ENCODE measurements at regions not wholly inside any gene's neighbourhood (a gene's known extent, or its start where the extent isn't known, plus 50 kb on each side); places are given as distances from the start of the nearest gene placed in this dataset.

- TF ChIP-seq, protein P1, sequence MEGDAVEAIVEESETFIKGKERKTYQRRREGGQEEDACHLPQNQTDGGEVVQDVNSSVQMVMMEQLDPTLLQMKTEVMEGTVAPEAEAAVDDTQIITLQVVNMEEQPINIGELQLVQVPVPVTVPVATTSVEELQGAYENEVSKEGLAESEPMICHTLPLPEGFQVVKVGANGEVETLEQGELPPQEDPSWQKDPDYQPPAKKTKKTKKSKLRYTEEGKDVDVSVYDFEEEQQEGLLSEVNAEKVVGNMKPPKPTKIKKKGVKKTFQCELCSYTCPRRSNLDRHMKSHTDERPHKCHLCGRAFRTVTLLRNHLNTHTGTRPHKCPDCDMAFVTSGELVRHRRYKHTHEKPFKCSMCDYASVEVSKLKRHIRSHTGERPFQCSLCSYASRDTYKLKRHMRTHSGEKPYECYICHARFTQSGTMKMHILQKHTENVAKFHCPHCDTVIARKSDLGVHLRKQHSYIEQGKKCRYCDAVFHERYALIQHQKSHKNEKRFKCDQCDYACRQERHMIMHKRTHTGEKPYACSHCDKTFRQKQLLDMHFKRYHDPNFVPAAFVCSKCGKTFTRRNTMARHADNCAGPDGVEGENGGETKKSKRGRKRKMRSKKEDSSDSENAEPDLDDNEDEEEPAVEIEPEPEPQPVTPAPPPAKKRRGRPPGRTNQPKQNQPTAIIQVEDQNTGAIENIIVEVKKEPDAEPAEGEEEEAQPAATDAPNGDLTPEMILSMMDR (IDR thresholded peaks at IDR 0.05) = no peak
- no peak for TF ChIP-seq TCF7L2 (IDR thresholded peaks at IDR 0.05; ENCODE audit: low read depth, low read length)
Observed at GRCh38 chrX:46180258-46180687, 364.9 kb downstream of the ZNF674 start.

All from Panc1 (cell line).